PFSK-1 (cell line): ENCODE measurements at regions not wholly inside any gene's neighbourhood (a gene's known extent, or its start where the extent isn't known, plus 50 kb on each side); places are given as distances from the start of the nearest gene placed in this dataset.

Experiments
- FOXP2 ChIP-seq: optimal IDR thresholded peaks from 2 replicates; pipeline ENCODE3; 2011; ENCODE audit warnings: borderline replicate concordance, control low read depth, inconsistent platforms; ENCODE audit not compliant: insufficient read depth; ENCODE audit errors: extremely low read length, extremely low read depth
- POLR2AphosphoS5 ChIP-seq: IDR thresholded peaks from 2 replicates; pipeline ENCODE4 v1.6.1; 2012; ENCODE audit warnings: low read depth, mild to moderate bottlenecking, control low read depth, low read length, moderate library complexity
- SIN3A ChIP-seq: IDR thresholded peaks from 2 replicates; pipeline ENCODE4 v1.6.1; 2012; ENCODE audit warnings: mild to moderate bottlenecking, low read length, moderate library complexity, borderline replicate concordance; ENCODE audit not compliant: insufficient read depth
- TAF1 ChIP-seq: IDR thresholded peaks from 2 replicates; pipeline ENCODE4 v1.6.1; 2012; ENCODE audit warnings: low read length, control low read depth, borderline replicate concordance; ENCODE audit not compliant: insufficient read depth
- TF ChIP-seq, protein P1 (sequence below), 2 experiments: IDR thresholded peaks; 2 replicates each; pipeline versions ENCODE4 v1.6.1 to v1.8.0; 2011 to 2012; ENCODE audit warnings: low read depth in 2 of 2, low read length in 2 of 2, control low read depth in 1 of 2, inconsistent platforms in 1 of 2, mild to moderate bottlenecking in 1 of 2, moderate library complexity in 1 of 2; ENCODE audit not compliant: insufficient read depth in 1 of 2

GRCh38 chr4:79634111-79634510 is 226.1 kb upstream of the GK2 start:
- TF ChIP-seq POLR2AphosphoS5 (no peak), TAF1 (no peak), FOXP2 (no peak), SIN3A (no peak)
- TF ChIP-seq, protein P1, sequence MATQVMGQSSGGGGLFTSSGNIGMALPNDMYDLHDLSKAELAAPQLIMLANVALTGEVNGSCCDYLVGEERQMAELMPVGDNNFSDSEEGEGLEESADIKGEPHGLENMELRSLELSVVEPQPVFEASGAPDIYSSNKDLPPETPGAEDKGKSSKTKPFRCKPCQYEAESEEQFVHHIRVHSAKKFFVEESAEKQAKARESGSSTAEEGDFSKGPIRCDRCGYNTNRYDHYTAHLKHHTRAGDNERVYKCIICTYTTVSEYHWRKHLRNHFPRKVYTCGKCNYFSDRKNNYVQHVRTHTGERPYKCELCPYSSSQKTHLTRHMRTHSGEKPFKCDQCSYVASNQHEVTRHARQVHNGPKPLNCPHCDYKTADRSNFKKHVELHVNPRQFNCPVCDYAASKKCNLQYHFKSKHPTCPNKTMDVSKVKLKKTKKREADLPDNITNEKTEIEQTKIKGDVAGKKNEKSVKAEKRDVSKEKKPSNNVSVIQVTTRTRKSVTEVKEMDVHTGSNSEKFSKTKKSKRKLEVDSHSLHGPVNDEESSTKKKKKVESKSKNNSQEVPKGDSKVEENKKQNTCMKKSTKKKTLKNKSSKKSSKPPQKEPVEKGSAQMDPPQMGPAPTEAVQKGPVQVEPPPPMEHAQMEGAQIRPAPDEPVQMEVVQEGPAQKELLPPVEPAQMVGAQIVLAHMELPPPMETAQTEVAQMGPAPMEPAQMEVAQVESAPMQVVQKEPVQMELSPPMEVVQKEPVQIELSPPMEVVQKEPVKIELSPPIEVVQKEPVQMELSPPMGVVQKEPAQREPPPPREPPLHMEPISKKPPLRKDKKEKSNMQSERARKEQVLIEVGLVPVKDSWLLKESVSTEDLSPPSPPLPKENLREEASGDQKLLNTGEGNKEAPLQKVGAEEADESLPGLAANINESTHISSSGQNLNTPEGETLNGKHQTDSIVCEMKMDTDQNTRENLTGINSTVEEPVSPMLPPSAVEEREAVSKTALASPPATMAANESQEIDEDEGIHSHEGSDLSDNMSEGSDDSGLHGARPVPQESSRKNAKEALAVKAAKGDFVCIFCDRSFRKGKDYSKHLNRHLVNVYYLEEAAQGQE (IDR thresholded peaks at IDR 0.05; ENCODE audit: insufficient read depth in 1 of 2, low read depth in 2 of 2, low read length in 2 of 2) = no peak

- no peak for TF ChIP-seq POLR2AphosphoS5
- no peak for TF ChIP-seq TAF1
- TF ChIP-seq, protein P1 (IDR thresholded peaks at IDR 0.05; ENCODE audit: insufficient read depth in 1 of 2, low read depth in 2 of 2, low read length in 2 of 2) = no peak
- no peak for TF ChIP-seq SIN3A
- TF ChIP-seq FOXP2 = no peak
Observed at GRCh38 chr4:79632114-79632513, 224.1 kb upstream of the GK2 start.

- no peak for TF ChIP-seq SIN3A
- no peak for TF ChIP-seq POLR2AphosphoS5
- TF ChIP-seq, protein P1 (IDR thresholded peaks at IDR 0.05; ENCODE audit: insufficient read depth in 1 of 2, low read depth in 2 of 2, low read length in 2 of 2) = no peak
Observed at GRCh38 chr4:79626611-79627010, 218.6 kb upstream of the GK2 start.

DNA sequence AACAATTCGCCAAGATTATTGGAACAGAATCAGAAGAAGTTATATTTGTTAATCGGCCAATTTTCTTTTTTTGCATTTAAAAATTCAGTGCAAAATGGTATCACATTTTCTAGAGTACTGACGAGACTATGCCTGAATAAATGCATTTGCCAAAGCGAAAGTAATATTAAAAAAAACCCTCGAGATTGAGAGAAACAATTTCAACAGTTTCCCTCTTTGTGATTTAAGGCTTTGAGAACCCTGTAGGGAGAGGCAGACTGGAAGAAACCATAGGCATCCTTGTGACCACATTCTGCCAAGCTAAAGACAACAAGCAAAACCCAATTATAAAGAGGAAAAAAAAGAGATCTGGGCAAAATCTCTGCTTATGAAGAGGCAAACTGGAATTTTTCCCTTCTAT is 218.1 kb upstream of the GK2 start:
- TF ChIP-seq TAF1 (no peak), FOXP2 (no peak)
- TF ChIP-seq, protein P1 (IDR thresholded peaks at IDR 0.05; ENCODE audit: insufficient read depth in 1 of 2, low read depth in 2 of 2, low read length in 2 of 2) = no peak

DNA sequence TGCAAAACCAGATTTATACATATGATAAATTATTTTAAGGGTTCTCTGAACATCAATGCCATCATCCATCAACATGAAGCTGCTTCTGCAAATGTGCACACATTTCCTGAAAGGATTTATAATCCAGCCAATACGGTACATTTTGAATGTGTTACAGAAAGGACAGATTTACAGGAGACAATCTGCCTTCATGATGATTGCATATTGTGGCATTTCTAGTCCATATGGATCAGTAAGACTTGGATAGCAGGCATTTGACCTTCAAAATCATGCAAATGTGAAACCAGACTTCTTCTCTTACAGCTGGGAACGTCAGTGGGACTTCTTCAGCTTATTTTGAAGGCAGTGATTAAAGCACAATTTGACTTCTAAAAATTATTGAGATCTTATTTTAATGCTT is 217.3 kb upstream of the GK2 start:
- TF ChIP-seq, protein P1 (IDR thresholded peaks at IDR 0.05; ENCODE audit: insufficient read depth in 1 of 2, low read depth in 2 of 2, low read length in 2 of 2) = no peak
- no peak for TF ChIP-seq POLR2AphosphoS5
- no peak for TF ChIP-seq FOXP2
- no peak for TF ChIP-seq TAF1
- TF ChIP-seq SIN3A = no peak
